ENCODE measurements at regions not wholly inside any gene's neighbourhood (a gene's known extent, or its start where the extent isn't known, plus 50 kb on each side); places are given as distances from the start of the nearest gene placed in this dataset.

DNA sequence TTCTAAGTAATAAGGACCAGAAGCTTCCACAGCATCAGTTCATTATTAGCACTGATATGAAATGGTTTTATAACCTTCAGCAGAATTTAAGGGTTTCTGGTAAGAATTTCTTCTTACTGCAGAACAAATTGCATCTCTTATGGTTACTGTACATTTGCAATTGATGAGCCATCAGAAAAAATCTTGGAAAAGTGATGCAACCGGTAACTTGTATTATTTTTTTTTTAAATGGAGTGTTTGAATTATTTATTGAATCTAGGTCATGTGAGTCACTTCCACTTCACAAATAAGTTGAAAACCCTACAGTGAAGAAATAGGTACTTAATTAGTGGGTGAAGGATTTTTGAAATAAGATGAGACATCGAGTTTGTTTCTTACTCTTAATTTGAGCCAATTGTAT lies 786.0 kb downstream of the TUSC7 start:
- TF ChIP-seq, protein P1, sequence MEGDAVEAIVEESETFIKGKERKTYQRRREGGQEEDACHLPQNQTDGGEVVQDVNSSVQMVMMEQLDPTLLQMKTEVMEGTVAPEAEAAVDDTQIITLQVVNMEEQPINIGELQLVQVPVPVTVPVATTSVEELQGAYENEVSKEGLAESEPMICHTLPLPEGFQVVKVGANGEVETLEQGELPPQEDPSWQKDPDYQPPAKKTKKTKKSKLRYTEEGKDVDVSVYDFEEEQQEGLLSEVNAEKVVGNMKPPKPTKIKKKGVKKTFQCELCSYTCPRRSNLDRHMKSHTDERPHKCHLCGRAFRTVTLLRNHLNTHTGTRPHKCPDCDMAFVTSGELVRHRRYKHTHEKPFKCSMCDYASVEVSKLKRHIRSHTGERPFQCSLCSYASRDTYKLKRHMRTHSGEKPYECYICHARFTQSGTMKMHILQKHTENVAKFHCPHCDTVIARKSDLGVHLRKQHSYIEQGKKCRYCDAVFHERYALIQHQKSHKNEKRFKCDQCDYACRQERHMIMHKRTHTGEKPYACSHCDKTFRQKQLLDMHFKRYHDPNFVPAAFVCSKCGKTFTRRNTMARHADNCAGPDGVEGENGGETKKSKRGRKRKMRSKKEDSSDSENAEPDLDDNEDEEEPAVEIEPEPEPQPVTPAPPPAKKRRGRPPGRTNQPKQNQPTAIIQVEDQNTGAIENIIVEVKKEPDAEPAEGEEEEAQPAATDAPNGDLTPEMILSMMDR (IDR thresholded peaks at IDR 0.05) = no peak
- TF ChIP-seq POLR2A (IDR thresholded peaks at IDR 0.05) (no peak), POLR2AphosphoS5 (IDR thresholded peaks at IDR 0.05; ENCODE audit: insufficient read depth in 1 of 2, low read depth in 1 of 2) (no peak)

DNA sequence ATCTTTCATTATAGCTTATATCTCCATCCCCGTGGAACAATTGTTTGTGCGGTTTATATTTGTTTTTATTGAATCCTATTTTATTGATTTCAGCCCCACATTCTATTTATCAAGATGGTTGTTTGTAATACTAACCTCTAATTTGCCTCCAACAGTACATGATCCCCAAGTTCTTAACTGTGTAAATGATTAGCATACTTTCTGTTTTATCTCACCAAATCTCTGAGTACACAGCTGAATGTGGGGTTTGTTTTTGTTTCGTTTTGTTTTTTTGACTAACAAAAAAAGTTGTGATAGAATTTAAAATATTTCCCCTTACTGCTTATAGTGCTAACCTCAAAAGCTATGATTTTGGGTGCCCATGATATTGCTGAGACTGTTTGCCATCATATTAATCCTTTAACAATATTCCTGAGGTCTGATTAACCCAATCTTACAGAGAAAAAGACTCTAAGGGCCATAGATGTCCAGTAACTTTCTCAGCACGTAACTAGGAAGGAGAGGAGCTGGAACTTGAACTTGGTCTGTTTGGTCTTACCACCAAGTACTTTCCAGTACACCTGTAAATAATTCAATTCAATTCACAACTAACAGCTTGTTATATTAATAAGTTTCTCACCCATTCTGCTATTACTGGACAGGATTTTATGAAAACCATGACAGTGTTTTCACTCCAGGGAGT lies 789.8 kb downstream of the TUSC7 start:
- H3K27ac ChIP-seq = no peak overlapping the region
- TF ChIP-seq, protein P1 (IDR thresholded peaks at IDR 0.05) = no peak
- TF ChIP-seq POLR2AphosphoS5 (IDR thresholded peaks at IDR 0.05; ENCODE audit: insufficient read depth in 1 of 2, low read depth in 1 of 2) (no peak), POLR2A (IDR thresholded peaks at IDR 0.05) (no peak)
- intact Hi-C loops (cut with DNase I) = no loop called here
- no peaks in the 10 kb centered on the region for H3K36me3 ChIP-seq
- H3K9me3 ChIP-seq = no peaks in the 10 kb centered on the region
- no peak overlapping the region for H3K4me3 ChIP-seq
- H3K4me1 ChIP-seq = no peaks in the 10 kb centered on the region
- no peaks in the 10 kb centered on the region for H3K27me3 ChIP-seq
- DNase-seq (ENCODE audit: extremely low spot score in 2 of 2) = no peak

More for the DNA sequence above, 786.0 kb downstream of the TUSC7 start:
- Histone ChIP-seq H3K36me3 (no peaks in the 10 kb centered on the region), H3K9me3 (no peaks in the 10 kb centered on the region), H3K27ac (no peak overlapping the region), H3K4me3 (no peak overlapping the region), H3K4me1 (no peaks in the 10 kb centered on the region), H3K27me3 (no peaks in the 10 kb centered on the region)
- intact Hi-C loops (cut with DNase I) = no loop called here
- no peak for DNase-seq (ENCODE audit: extremely low spot score in 2 of 2)

DNA sequence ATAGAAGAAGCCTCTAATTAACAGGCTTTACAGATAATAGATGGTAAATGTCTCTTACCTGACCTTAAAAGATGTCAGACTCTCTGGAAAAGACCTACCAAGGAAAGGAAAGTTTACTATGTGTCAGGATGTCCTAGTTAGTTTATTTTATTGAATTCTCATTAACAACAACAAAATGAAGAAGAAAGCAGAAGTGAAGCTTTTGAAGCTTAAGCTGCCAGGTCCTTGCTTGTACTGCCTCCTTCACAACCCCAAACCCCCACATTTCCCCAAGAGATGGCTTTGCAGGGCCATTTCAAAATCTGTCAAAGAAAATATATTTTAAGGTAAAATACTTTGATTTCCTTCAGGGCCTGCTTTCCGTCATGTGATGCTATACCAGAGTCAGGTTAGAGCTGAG lies 798.4 kb downstream of the TUSC7 start:
- DNase-seq (ENCODE audit: extremely low spot score in 2 of 2) = no peak
- no peak for TF ChIP-seq POLR2A (IDR thresholded peaks at IDR 0.05)
- TF ChIP-seq, protein P1 (IDR thresholded peaks at IDR 0.05) = no peak
- TF ChIP-seq POLR2AphosphoS5 (IDR thresholded peaks at IDR 0.05; ENCODE audit: insufficient read depth in 1 of 2, low read depth in 1 of 2) = no peak

DNA sequence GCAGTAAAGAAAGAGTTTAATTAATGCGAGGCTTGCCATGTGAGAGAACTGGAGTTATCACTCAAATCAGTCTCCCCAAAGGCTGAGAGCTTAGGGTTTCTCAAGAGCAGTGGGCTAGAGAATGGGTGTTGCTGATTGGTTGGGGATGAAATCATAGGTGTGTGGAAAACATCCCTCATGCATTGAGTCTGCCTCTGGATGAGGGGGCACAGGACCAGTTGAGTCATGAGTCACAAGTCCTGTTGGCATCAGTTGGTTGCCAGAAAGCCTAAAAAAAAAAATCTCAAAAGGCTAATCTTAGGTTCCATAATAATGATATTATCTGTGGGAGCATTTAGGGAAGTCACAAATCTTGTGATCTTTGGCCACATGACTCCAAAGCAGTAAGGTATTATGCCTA lies 800.3 kb downstream of the TUSC7 start:
- TF ChIP-seq, protein P1 (IDR thresholded peaks at IDR 0.05) = no peak
- TF ChIP-seq POLR2AphosphoS5 (IDR thresholded peaks at IDR 0.05; ENCODE audit: insufficient read depth in 1 of 2, low read depth in 1 of 2) (no peak), POLR2A (IDR thresholded peaks at IDR 0.05) (no peak)
- DNase-seq (ENCODE audit: extremely low spot score in 2 of 2) = no peak
- H3K4me1 ChIP-seq = no peaks in the 10 kb centered on the region
- H3K27me3 ChIP-seq = no peaks in the 10 kb centered on the region
- intact Hi-C loops (cut with DNase I) = no loop called here
- no peaks in the 10 kb centered on the region for H3K36me3 ChIP-seq
- no peak overlapping the region for H3K27ac ChIP-seq
- H3K4me3 ChIP-seq = no peak overlapping the region
- H3K9me3 ChIP-seq = no peaks in the 10 kb centered on the region

More for the DNA sequence above, 798.4 kb downstream of the TUSC7 start:
- no peaks in the 10 kb centered on the region for H3K4me1 ChIP-seq
- no peaks in the 10 kb centered on the region for H3K27me3 ChIP-seq
- no peaks in the 10 kb centered on the region for H3K36me3 ChIP-seq
- H3K9me3 ChIP-seq = no peaks in the 10 kb centered on the region
- intact Hi-C loops (cut with DNase I) = no loop called here
- no peak overlapping the region for H3K4me3 ChIP-seq
- H3K27ac ChIP-seq = no peak overlapping the region

DNA sequence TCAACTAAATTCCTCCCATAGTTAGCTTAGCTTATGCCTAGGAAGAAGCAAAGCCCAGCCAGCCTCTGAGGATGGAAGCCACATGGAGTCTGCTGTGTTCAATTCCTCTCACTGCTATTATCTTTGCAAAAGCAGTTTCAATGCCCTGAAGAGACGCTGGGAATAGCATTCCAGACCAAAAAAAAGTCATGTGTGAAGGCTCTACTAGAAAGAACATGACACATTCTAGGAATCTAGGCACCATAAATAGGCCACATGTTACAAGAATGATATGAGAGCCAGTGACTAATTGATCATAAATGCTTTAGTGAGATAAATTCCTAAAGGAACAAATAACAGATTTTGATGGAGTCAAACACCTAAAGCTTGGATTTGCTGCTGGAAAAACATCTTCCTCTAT lies 800.8 kb downstream of the TUSC7 start:
- intact Hi-C loops (cut with DNase I) = no loop called here
- no peak for DNase-seq (ENCODE audit: extremely low spot score in 2 of 2)
- Histone ChIP-seq H3K9me3 (no peaks in the 10 kb centered on the region), H3K27ac (no peak overlapping the region), H3K36me3 (no peaks in the 10 kb centered on the region), H3K27me3 (no peaks in the 10 kb centered on the region), H3K4me3 (no peak overlapping the region), H3K4me1 (no peaks in the 10 kb centered on the region)
- no peak for TF ChIP-seq POLR2A (IDR thresholded peaks at IDR 0.05)
- TF ChIP-seq, protein P1 (IDR thresholded peaks at IDR 0.05) = no peak
- TF ChIP-seq POLR2AphosphoS5 (IDR thresholded peaks at IDR 0.05; ENCODE audit: insufficient read depth in 1 of 2, low read depth in 1 of 2) = no peak
